ENCODE measurements at regions not wholly inside any gene's neighbourhood (a gene's known extent, or its start where the extent isn't known, plus 50 kb on each side); places are given as distances from the start of the nearest gene placed in this dataset.

- no peaks in the 10 kb centered on the region for H3K9me3 ChIP-seq
- H3K4me1 ChIP-seq, result no peaks in the 10 kb centered on the region
- no peak overlapping the region for H3K4me3 ChIP-seq (ENCODE audit: low read depth, low read length)
- TF ChIP-seq CTCF (IDR thresholded peaks at IDR 0.05; ENCODE audit: low read depth, low read length), result no peak
- no peak for DNase-seq
- H3K27me3 ChIP-seq, result no peaks in the 10 kb centered on the region
- no peaks in the 10 kb centered on the region for H3K36me3 ChIP-seq
These were observed 214.7 kb downstream of the TFAP2C start for GRCh38 chr20:56843817-56844216.

- Histone ChIP-seq H3K27me3 (no peaks in the 10 kb centered on the region), H3K9me3 (no peaks in the 10 kb centered on the region), H3K4me1 (no peaks in the 10 kb centered on the region), H3K36me3 (no peaks in the 10 kb centered on the region), H3K4me3 (ENCODE audit: low read depth, low read length) (no peak overlapping the region)
- no peak for DNase-seq
- TF ChIP-seq CTCF (IDR thresholded peaks at IDR 0.05; ENCODE audit: low read depth, low read length), result no peak
These were observed 216.5 kb downstream of the TFAP2C start for GRCh38 chr20:56845546-56846086.

GRCh38 chr20:56848561-56848960 lies 219.5 kb downstream of the TFAP2C start:
- no peaks in the 10 kb centered on the region for H3K9me3 ChIP-seq
- no peaks in the 10 kb centered on the region for H3K27me3 ChIP-seq
- no peak overlapping the region for H3K4me3 ChIP-seq (ENCODE audit: low read depth, low read length)
- no peak for DNase-seq
- no peaks in the 10 kb centered on the region for H3K4me1 ChIP-seq
- TF ChIP-seq CTCF (IDR thresholded peaks at IDR 0.05; ENCODE audit: low read depth, low read length), result no peak
- no peaks in the 10 kb centered on the region for H3K36me3 ChIP-seq

GRCh38 chr20:56851552-56851951 lies 222.4 kb downstream of the TFAP2C start:
- Histone ChIP-seq H3K36me3 (no peaks in the 10 kb centered on the region), H3K27me3 (no peaks in the 10 kb centered on the region), H3K4me1 (no peaks in the 10 kb centered on the region), H3K9me3 (no peaks in the 10 kb centered on the region), H3K4me3 (ENCODE audit: low read depth, low read length) (no peak overlapping the region)
- TF ChIP-seq CTCF (IDR thresholded peaks at IDR 0.05; ENCODE audit: low read depth, low read length), result no peak
- DNase-seq, result no peak

GRCh38 chr20:56855708-56856107 lies 226.6 kb downstream of the TFAP2C start:
- Histone ChIP-seq H3K4me1 (no peaks in the 10 kb centered on the region), H3K4me3 (ENCODE audit: low read depth, low read length) (no peak overlapping the region), H3K27me3 (no peaks in the 10 kb centered on the region), H3K36me3 (no peaks in the 10 kb centered on the region), H3K9me3 (no peaks in the 10 kb centered on the region)
- TF ChIP-seq CTCF (IDR thresholded peaks at IDR 0.05; ENCODE audit: low read depth, low read length), result no peak
- DNase-seq, result no peak

GRCh38 chr20:56857950-56858349 lies 228.8 kb downstream of the TFAP2C start:
- H3K4me3 ChIP-seq (ENCODE audit: low read depth, low read length), result no peak overlapping the region
- TF ChIP-seq CTCF (IDR thresholded peaks at IDR 0.05; ENCODE audit: low read depth, low read length), result no peak
- no peak for DNase-seq

More at GRCh38 chr20:56857950-56858349, 228.8 kb downstream of the TFAP2C start:
- H3K4me1 ChIP-seq, result no peaks in the 10 kb centered on the region
- H3K36me3 ChIP-seq, result no peaks in the 10 kb centered on the region
- no peaks in the 10 kb centered on the region for H3K9me3 ChIP-seq
- H3K27me3 ChIP-seq, result no peaks in the 10 kb centered on the region

All from BE2C (cell line).